NCI-H345 treated with DMSO at 0.1 percent for 48 hours (cell line): ENCODE measurements at regions not wholly inside any gene's neighbourhood (a gene's known extent, or its start where the extent isn't known, plus 50 kb on each side); places are given as distances from the start of the nearest gene placed in this dataset.

Source experiments
- DNase-seq: peaks from one replicate; lab custom pipeline; 2025; ENCODE audit not compliant: unreplicated experiment; lab: John Stamatoyannopoulos, UW

DNA sequence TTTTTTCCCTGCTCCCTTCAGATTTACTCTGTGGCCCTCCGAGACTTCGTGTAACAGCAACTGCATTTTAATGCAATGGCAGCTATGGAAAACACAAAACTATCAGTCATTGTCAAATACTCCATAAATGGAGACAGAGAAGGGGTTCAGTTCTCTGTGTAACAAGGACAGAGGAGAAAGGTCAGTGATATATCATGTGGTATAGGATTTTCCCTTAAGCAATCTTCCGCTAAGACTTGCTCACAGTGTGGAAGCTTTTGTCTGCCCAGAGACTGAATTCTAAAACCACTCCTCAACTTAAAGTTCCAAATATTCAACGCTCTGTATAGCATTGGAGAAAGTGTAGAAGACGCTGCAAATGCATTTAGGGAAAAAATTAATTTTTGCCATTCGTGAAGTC lies 111.3 kb upstream of the EDNRB start:
- DNase-seq = no peak

- no peak for DNase-seq
Measured at GRCh38 chr13:78028960-78029359, 110.3 kb upstream of the EDNRB start.

DNA sequence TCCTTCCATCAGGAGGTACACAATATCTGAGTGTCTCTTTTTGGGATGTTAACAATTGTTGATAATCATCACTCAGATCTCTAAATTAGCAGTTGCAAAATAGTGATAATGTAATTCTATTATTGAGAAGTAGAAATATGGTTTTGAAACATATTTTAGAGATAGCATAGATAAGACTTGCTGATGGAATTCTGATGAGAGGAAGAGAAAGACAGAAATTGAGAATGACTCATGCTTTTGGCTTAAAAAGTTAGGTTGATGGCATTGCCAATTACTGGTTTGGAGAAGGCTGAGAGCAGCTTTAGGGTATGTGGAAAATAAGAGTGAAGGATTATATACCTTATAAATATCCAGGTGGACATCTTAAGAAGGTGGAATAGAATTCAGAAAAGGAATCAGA lies 106.4 kb upstream of the EDNRB start:
- no peak for DNase-seq

GRCh38 chr13:78022164-78022877 lies 103.7 kb upstream of the EDNRB start:
- DNase-seq = no peak

- no peak for DNase-seq
Measured at GRCh38 chr13:78020861-78021260, 102.2 kb upstream of the EDNRB start.

- DNase-seq = no peak
Measured at GRCh38 chr13:78015782-78016181, 97.2 kb upstream of the EDNRB start.

- DNase-seq = no peak
Measured at GRCh38 chr13:78012046-78012445, 93.4 kb upstream of the EDNRB start.

DNA sequence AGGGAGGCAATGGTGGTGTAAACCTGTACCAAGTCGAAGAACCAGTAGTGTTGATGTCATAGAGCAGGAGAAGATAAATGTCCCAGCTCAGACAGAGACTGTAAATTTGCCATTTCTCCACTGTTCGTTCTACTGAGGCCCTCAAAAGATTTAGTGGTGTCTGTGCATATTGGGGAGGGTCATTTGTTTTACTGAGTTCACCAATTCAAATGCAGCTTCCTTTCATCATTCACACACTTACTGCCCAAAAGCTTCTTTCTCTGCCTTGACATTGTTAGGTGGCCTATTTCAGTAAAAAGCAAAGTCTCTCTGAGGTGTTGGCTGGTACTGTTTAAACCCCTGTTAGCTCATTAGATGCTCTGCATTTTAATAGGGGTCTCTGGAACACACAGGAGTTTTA lies 86.2 kb upstream of the EDNRB start:
- no peak for DNase-seq

DNA sequence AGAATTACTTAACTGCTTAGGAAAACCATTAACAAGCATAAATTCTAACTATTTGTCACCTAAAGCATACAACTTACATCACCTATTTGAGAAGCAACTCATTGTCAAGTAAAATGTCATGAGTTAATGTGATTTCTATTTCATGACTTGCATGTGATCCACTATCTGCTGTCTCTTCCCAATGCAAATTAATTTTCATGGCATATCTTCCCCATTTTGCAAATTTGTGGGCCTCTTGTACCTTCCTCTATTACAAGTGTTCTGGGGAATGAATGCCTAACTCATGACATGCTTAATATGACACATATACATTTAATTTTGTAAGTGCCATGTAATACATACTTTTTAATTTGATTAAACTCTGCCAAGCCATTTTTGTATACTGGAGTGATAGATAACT lies 81.1 kb upstream of the EDNRB start:
- DNase-seq = no peak

- DNase-seq = no peak
Measured at GRCh38 chr13:77994166-77994565, 75.5 kb upstream of the EDNRB start.

GRCh38 chr13:77991003-77991402 lies 72.4 kb upstream of the EDNRB start:
- no peak for DNase-seq

- no peak for DNase-seq
Measured at GRCh38 chr13:77989281-77989680, 70.7 kb upstream of the EDNRB start.

DNA sequence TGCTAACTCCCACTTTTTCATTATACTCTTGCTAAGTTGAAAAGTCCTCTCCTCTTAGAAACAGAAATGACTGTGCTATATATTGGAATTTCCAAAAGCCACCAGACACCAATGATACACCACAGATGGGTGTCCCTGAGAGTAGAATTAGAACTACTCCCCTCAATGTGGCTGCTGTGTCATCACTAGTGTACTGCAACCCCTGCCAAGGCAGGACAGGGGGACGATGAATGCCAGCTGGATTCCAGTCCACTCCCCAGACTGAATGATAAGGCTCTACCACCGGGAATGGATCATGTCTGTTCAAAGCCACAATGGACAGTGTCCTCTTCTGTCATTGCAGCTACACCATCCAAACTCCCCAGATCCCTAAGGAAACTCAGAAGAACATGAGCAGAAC lies 69.7 kb upstream of the EDNRB start:
- DNase-seq = no peak

- DNase-seq = no peak
Measured at GRCh38 chr13:77986713-77987112, 68.1 kb upstream of the EDNRB start.

GRCh38 chr13:77985866-77986636 lies 67.4 kb upstream of the EDNRB start:
- DNase-seq = no peak

DNA sequence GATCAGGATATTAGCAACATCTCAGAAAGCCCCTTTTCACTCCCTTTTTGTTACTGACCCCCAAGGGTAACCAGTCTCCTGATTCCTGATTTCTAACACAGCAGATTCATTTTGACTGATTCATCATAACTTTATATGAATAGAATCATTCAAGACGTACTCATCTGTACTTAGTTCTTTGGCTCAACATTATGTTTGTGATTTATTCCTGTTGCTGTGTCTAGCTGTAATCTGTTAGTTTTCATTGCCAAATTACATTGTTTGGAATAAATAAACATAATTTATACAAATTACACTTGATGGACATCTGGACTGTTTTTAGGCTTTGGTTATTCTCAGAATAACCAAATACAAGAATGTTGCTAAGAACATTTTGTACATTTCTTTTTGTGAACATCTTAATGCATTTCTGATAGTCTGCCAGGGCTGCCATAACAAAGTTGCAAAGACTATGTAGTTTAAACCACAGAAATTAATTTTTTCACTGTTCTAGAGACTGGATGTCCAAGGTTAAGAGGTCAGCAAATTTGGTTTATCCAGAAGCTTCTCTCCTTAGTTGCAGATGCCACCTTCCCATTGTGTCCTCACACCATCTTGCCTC lies 62.8 kb upstream of the EDNRB start:
- no peak for DNase-seq

- no peak for DNase-seq
Measured at GRCh38 chr13:77980592-77980991, 62.0 kb upstream of the EDNRB start.

- DNase-seq = no peak
Measured at GRCh38 chr13:77979721-77980385, 61.2 kb upstream of the EDNRB start.

GRCh38 chr13:77975358-77976042 lies 56.9 kb upstream of the EDNRB start:
- DNase-seq = no peak

DNA sequence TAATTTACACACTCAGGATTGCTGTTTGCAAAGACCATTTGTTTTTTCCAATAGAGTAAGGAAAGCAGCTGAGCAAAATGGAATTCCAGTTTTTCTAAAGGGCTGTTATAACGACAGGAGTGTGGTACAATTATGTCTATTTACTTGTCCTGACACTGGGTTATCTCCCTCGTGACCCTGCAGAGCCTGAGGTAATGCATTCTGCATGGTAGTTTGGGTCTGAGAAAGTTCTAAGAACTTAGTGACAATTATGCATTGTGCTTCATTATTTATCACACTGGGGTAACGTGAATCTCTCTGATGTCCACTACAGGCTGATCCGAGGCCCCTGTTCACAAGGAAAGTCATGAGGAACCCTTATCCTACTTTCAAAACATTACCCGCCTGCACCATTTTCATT lies 50.7 kb upstream of the EDNRB start:
- DNase-seq = no peak
